ENCODE measurements at regions not wholly inside any gene's neighbourhood (a gene's known extent, or its start where the extent isn't known, plus 50 kb on each side); places are given as distances from the start of the nearest gene placed in this dataset.

GRCh38 chr1:55474168-55474786 is 259.1 kb upstream of the USP24 start:
- no peaks in the 10 kb centered on the region for H3K36me3 Mint-ChIP-seq (ENCODE audit: insufficient read depth, unreplicated experiment)
- H3K9me3 Mint-ChIP-seq (ENCODE audit: low read depth, unreplicated experiment) = no peaks in the 10 kb centered on the region
- H3K27ac Mint-ChIP-seq (ENCODE audit: unreplicated experiment) = no peak overlapping the region
- no TSS peak for BruUV-seq (replicated peaks)
- no peak for DNase-seq
- peaks cover 31% of the 10 kb centered on the region for H3K4me1 Mint-ChIP-seq (ENCODE audit: low read depth, unreplicated experiment)
- intact Hi-C loops (cut with micrococcal nuclease; ENCODE audit: unreplicated experiment) = no loop called here
- H3K27me3 Mint-ChIP-seq (ENCODE audit: unreplicated experiment) = no peaks in the 10 kb centered on the region
- no peak overlapping the region for H3K4me3 Mint-ChIP-seq (ENCODE audit: low read depth, unreplicated experiment)
- CTCF ChIA-PET = no interaction called here
- TF ChIP-seq CTCF (IDR thresholded peaks at IDR 0.05; ENCODE audit: unreplicated experiment) = no peak

GRCh38 chr1:55473661-55474060 is 258.5 kb upstream of the USP24 start:
- no peaks in the 10 kb centered on the region for H3K27me3 Mint-ChIP-seq (ENCODE audit: unreplicated experiment)
- DNase-seq = no peak
- CTCF ChIA-PET = no interaction called here
- TF ChIP-seq CTCF (IDR thresholded peaks at IDR 0.05; ENCODE audit: unreplicated experiment) = no peak
- H3K9me3 Mint-ChIP-seq (ENCODE audit: low read depth, unreplicated experiment) = no peaks in the 10 kb centered on the region
- no peak overlapping the region for H3K27ac Mint-ChIP-seq (ENCODE audit: unreplicated experiment)
- intact Hi-C loops (cut with micrococcal nuclease; ENCODE audit: unreplicated experiment) = no loop called here
- no peak overlapping the region for H3K4me3 Mint-ChIP-seq (ENCODE audit: low read depth, unreplicated experiment)
- H3K36me3 Mint-ChIP-seq (ENCODE audit: insufficient read depth, unreplicated experiment) = no peaks in the 10 kb centered on the region
- peaks cover 25% of the 10 kb centered on the region for H3K4me1 Mint-ChIP-seq (ENCODE audit: low read depth, unreplicated experiment)
- BruUV-seq (replicated peaks) = no TSS peak

GRCh38 chr1:55472784-55473183 is 257.6 kb upstream of the USP24 start:
- Mint-ChIP-seq H3K9me3 (ENCODE audit: low read depth, unreplicated experiment) (no peaks in the 10 kb centered on the region), H3K27ac (ENCODE audit: unreplicated experiment) (no peak overlapping the region), H3K27me3 (ENCODE audit: unreplicated experiment) (no peaks in the 10 kb centered on the region), H3K4me1 (ENCODE audit: low read depth, unreplicated experiment) (peaks cover 20% of the 10 kb centered on the region), H3K36me3 (ENCODE audit: insufficient read depth, unreplicated experiment) (no peaks in the 10 kb centered on the region), H3K4me3 (ENCODE audit: low read depth, unreplicated experiment) (no peak overlapping the region)
- intact Hi-C loops (cut with micrococcal nuclease; ENCODE audit: unreplicated experiment) = no loop called here
- no peak for TF ChIP-seq CTCF (IDR thresholded peaks at IDR 0.05; ENCODE audit: unreplicated experiment)
- BruUV-seq (replicated peaks) = no TSS peak
- CTCF ChIA-PET = no interaction called here
- DNase-seq = no peak

GRCh38 chr1:55472115-55472514 is 257.0 kb upstream of the USP24 start:
- intact Hi-C loops (cut with micrococcal nuclease; ENCODE audit: unreplicated experiment) = no loop called here
- H3K36me3 Mint-ChIP-seq (ENCODE audit: insufficient read depth, unreplicated experiment) = no peaks in the 10 kb centered on the region
- BruUV-seq (replicated peaks) = no TSS peak
- no peaks in the 10 kb centered on the region for H3K27me3 Mint-ChIP-seq (ENCODE audit: unreplicated experiment)
- no peak overlapping the region for H3K27ac Mint-ChIP-seq (ENCODE audit: unreplicated experiment)
- H3K4me3 Mint-ChIP-seq (ENCODE audit: low read depth, unreplicated experiment) = no peak overlapping the region
- no peaks in the 10 kb centered on the region for H3K9me3 Mint-ChIP-seq (ENCODE audit: low read depth, unreplicated experiment)
- CTCF ChIA-PET = no interaction called here
- H3K4me1 Mint-ChIP-seq (ENCODE audit: low read depth, unreplicated experiment) = peaks cover 13% of the 10 kb centered on the region
- no peak for TF ChIP-seq CTCF (IDR thresholded peaks at IDR 0.05; ENCODE audit: unreplicated experiment)
- DNase-seq = no peak

Measured in Calu3 (cell line).